ENCODE measurements at regions not wholly inside any gene's neighbourhood (a gene's known extent, or its start where the extent isn't known, plus 50 kb on each side); places are given as distances from the start of the nearest gene placed in this dataset.

DNA sequence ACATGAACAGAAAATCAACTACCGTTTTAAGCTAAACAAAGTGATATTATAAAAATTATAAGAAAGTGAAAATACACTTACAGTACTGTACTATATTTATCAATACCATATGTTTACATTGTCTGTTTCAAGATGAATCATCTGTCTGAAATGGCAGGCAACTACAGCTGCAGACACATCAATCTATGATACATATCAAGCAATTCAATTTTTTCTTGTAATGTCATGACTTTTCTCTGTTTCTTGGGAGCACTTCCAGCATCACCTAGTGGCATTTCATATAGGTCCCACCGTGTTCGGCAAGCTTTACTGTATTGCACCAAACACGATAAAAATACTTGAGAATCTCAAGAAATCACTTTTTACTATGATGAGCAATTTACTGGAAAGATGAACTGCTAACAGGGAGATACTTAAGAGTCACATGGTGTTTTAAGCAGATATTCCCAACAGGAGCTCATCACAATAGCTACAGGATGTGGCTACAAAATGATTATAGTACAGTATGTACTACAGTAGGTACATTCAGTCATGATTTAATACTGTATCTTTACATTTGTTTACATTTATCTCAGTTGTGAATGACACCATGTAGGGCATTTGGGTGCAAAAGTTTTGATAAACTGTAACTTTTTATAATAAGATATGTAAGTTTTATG is 207.4 kb downstream of the ADAM29 start (continued):
- TF ChIP-seq, protein P1, sequence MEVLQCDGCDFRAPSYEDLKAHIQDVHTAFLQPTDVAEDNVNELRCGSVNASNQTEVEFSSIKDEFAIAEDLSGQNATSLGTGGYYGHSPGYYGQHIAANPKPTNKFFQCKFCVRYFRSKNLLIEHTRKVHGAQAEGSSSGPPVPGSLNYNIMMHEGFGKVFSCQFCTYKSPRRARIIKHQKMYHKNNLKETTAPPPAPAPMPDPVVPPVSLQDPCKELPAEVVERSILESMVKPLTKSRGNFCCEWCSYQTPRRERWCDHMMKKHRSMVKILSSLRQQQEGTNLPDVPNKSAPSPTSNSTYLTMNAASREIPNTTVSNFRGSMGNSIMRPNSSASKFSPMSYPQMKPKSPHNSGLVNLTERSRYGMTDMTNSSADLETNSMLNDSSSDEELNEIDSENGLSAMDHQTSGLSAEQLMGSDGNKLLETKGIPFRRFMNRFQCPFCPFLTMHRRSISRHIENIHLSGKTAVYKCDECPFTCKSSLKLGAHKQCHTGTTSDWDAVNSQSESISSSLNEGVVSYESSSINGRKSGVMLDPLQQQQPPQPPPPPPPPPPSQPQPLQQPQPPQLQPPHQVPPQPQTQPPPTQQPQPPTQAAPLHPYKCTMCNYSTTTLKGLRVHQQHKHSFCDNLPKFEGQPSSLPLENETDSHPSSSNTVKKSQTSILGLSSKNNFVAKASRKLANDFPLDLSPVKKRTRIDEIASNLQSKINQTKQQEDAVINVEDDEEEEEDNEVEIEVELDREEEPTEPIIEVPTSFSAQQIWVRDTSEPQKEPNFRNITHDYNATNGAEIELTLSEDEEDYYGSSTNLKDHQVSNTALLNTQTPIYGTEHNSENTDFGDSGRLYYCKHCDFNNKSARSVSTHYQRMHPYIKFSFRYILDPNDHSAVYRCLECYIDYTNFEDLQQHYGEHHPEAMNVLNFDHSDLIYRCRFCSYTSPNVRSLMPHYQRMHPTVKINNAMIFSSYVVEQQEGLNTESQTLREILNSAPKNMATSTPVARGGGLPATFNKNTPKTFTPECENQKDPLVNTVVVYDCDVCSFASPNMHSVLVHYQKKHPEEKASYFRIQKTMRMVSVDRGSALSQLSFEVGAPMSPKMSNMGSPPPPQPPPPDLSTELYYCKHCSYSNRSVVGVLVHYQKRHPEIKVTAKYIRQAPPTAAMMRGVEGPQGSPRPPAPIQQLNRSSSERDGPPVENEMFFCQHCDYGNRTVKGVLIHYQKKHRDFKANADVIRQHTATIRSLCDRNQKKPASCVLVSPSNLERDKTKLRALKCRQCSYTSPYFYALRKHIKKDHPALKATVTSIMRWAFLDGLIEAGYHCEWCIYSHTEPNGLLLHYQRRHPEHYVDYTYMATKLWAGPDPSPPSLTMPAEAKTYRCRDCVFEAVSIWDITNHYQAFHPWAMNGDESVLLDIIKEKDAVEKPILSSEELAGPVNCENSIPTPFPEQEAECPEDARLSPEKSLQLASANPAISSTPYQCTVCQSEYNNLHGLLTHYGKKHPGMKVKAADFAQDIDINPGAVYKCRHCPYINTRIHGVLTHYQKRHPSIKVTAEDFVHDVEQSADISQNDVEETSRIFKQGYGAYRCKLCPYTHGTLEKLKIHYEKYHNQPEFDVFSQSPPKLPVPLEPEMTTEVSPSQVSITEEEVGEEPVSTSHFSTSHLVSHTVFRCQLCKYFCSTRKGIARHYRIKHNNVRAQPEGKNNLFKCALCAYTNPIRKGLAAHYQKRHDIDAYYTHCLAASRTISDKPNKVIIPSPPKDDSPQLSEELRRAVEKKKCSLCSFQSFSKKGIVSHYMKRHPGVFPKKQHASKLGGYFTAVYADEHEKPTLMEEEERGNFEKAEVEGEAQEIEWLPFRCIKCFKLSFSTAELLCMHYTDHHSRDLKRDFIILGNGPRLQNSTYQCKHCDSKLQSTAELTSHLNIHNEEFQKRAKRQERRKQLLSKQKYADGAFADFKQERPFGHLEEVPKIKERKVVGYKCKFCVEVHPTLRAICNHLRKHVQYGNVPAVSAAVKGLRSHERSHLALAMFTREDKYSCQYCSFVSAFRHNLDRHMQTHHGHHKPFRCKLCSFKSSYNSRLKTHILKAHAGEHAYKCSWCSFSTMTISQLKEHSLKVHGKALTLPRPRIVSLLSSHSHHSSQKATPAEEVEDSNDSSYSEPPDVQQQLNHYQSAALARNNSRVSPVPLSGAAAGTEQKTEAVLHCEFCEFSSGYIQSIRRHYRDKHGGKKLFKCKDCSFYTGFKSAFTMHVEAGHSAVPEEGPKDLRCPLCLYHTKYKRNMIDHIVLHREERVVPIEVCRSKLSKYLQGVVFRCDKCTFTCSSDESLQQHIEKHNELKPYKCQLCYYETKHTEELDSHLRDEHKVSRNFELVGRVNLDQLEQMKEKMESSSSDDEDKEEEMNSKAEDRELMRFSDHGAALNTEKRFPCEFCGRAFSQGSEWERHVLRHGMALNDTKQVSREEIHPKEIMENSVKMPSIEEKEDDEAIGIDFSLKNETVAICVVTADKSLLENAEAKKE (CRISPR knock-in tag; IDR thresholded peaks at IDR 0.05), result no peak
- TF ChIP-seq STAT1 (IDR thresholded peaks at IDR 0.05; ENCODE audit: unreplicated experiment) (no peak), POLR2AphosphoS5 (IDR thresholded peaks at IDR 0.05; ENCODE audit: low read depth) (no peak), ZNF331 (CRISPR knock-in tag; IDR thresholded peaks at IDR 0.05; ENCODE audit: low read depth) (no peak), EZH2phosphoT487 (IDR thresholded peaks at IDR 0.05; ENCODE audit: unreplicated experiment) (no peak)
- TF ChIP-seq, protein P2, sequence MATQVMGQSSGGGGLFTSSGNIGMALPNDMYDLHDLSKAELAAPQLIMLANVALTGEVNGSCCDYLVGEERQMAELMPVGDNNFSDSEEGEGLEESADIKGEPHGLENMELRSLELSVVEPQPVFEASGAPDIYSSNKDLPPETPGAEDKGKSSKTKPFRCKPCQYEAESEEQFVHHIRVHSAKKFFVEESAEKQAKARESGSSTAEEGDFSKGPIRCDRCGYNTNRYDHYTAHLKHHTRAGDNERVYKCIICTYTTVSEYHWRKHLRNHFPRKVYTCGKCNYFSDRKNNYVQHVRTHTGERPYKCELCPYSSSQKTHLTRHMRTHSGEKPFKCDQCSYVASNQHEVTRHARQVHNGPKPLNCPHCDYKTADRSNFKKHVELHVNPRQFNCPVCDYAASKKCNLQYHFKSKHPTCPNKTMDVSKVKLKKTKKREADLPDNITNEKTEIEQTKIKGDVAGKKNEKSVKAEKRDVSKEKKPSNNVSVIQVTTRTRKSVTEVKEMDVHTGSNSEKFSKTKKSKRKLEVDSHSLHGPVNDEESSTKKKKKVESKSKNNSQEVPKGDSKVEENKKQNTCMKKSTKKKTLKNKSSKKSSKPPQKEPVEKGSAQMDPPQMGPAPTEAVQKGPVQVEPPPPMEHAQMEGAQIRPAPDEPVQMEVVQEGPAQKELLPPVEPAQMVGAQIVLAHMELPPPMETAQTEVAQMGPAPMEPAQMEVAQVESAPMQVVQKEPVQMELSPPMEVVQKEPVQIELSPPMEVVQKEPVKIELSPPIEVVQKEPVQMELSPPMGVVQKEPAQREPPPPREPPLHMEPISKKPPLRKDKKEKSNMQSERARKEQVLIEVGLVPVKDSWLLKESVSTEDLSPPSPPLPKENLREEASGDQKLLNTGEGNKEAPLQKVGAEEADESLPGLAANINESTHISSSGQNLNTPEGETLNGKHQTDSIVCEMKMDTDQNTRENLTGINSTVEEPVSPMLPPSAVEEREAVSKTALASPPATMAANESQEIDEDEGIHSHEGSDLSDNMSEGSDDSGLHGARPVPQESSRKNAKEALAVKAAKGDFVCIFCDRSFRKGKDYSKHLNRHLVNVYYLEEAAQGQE (IDR thresholded peaks at IDR 0.05; ENCODE audit: unreplicated experiment), result no peak
- TF ChIP-seq, protein P3, sequence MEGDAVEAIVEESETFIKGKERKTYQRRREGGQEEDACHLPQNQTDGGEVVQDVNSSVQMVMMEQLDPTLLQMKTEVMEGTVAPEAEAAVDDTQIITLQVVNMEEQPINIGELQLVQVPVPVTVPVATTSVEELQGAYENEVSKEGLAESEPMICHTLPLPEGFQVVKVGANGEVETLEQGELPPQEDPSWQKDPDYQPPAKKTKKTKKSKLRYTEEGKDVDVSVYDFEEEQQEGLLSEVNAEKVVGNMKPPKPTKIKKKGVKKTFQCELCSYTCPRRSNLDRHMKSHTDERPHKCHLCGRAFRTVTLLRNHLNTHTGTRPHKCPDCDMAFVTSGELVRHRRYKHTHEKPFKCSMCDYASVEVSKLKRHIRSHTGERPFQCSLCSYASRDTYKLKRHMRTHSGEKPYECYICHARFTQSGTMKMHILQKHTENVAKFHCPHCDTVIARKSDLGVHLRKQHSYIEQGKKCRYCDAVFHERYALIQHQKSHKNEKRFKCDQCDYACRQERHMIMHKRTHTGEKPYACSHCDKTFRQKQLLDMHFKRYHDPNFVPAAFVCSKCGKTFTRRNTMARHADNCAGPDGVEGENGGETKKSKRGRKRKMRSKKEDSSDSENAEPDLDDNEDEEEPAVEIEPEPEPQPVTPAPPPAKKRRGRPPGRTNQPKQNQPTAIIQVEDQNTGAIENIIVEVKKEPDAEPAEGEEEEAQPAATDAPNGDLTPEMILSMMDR (conservative IDR thresholded peaks at IDR 0.05; ENCODE audit: low read depth in 2 of 2), result no peak

Data from GM23338 (cell line).